ENCODE measurements at regions not wholly inside any gene's neighbourhood (a gene's known extent, or its start where the extent isn't known, plus 50 kb on each side); places are given as distances from the start of the nearest gene placed in this dataset.
"Not testable (repeated sequence)": the region's sequence is repeated elsewhere in the genome, so short reads cannot be mapped to it uniquely, and the experiment has no call there.

DNA sequence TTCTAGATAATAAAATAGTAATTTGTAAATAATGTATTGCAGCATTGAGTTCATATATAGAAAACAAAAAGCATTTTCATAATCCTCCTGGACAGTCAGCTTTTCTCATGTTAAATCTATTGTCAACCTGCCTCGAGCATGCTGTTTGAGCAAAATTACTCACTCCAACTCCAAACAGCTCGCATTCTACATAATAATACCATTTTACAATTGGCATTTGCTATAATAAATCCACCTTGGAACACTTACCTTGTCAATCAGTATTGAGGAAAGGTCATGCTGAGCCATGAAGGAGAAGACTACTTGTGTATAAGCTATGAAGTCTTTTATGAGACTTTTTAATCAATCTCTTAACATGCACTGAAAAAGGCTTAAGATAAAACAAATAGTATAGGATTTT lies 682.6 kb downstream of the CBLN4 start:
- no peak for ATAC-seq
- TF ChIP-seq CSDC2 (CRISPR knock-in tag; IDR thresholded peaks at IDR 0.05) (no peak), GLIS3 (CRISPR knock-in tag; IDR thresholded peaks at IDR 0.05) (no peak), TOX (CRISPR knock-in tag; IDR thresholded peaks at IDR 0.05; ENCODE audit: borderline replicate concordance) (no peak), ZNF70 (CRISPR knock-in tag; IDR thresholded peaks at IDR 0.05) (no peak), ZNF8 (CRISPR knock-in tag; IDR thresholded peaks at IDR 0.05) (no peak)
- TF ChIP-seq, protein P1, sequence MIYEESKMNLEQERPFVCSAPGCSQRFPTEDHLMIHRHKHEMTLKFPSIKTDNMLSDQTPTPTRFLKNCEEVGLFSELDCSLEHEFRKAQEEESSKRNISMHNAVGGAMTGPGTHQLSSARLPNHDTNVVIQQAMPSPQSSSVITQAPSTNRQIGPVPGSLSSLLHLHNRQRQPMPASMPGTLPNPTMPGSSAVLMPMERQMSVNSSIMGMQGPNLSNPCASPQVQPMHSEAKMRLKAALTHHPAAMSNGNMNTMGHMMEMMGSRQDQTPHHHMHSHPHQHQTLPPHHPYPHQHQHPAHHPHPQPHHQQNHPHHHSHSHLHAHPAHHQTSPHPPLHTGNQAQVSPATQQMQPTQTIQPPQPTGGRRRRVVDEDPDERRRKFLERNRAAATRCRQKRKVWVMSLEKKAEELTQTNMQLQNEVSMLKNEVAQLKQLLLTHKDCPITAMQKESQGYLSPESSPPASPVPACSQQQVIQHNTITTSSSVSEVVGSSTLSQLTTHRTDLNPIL (CRISPR knock-in tag; IDR thresholded peaks at IDR 0.05; ENCODE audit: low read depth): no peak
- TF ChIP-seq, protein P2, sequence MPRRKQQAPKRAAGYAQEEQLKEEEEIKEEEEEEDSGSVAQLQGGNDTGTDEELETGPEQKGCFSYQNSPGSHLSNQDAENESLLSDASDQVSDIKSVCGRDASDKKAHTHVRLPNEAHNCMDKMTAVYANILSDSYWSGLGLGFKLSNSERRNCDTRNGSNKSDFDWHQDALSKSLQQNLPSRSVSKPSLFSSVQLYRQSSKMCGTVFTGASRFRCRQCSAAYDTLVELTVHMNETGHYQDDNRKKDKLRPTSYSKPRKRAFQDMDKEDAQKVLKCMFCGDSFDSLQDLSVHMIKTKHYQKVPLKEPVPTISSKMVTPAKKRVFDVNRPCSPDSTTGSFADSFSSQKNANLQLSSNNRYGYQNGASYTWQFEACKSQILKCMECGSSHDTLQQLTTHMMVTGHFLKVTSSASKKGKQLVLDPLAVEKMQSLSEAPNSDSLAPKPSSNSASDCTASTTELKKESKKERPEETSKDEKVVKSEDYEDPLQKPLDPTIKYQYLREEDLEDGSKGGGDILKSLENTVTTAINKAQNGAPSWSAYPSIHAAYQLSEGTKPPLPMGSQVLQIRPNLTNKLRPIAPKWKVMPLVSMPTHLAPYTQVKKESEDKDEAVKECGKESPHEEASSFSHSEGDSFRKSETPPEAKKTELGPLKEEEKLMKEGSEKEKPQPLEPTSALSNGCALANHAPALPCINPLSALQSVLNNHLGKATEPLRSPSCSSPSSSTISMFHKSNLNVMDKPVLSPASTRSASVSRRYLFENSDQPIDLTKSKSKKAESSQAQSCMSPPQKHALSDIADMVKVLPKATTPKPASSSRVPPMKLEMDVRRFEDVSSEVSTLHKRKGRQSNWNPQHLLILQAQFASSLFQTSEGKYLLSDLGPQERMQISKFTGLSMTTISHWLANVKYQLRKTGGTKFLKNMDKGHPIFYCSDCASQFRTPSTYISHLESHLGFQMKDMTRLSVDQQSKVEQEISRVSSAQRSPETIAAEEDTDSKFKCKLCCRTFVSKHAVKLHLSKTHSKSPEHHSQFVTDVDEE (CRISPR knock-in tag; IDR thresholded peaks at IDR 0.05): no peak

DNA sequence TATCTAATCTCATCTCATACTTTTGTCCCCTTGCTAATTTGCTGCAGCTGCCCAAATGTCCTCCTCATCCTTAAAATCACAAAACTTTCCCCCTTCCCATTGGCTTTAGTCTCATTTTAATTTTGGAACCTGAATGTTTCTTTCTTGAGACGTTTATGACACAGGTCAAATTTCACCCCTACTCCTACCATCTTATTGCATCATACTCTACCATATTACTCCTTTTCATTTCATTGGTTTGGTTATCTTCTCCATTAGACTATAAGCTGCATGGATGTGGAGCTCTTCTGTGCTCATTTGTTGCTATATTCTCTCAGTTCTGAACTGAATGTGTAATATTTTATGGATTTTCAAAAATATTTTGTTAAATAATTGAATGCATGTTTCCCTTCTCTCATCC lies 688.6 kb downstream of the CBLN4 start:
- TF ChIP-seq ISL1 (CRISPR knock-in tag; IDR thresholded peaks at IDR 0.05): no peak
- no peak for TF ChIP-seq ZNF565 (CRISPR knock-in tag; conservative IDR thresholded peaks at IDR 0.05; ENCODE audit: low read depth)
- TF ChIP-seq, protein P3, sequence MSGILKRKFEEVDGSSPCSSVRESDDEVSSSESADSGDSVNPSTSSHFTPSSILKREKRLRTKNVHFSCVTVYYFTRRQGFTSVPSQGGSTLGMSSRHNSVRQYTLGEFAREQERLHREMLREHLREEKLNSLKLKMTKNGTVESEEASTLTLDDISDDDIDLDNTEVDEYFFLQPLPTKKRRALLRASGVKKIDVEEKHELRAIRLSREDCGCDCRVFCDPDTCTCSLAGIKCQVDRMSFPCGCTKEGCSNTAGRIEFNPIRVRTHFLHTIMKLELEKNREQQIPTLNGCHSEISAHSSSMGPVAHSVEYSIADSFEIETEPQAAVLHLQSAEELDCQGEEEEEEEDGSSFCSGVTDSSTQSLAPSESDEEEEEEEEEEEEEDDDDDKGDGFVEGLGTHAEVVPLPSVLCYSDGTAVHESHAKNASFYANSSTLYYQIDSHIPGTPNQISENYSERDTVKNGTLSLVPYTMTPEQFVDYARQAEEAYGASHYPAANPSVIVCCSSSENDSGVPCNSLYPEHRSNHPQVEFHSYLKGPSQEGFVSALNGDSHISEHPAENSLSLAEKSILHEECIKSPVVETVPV (CRISPR knock-in tag; IDR thresholded peaks at IDR 0.05): no peak

DNA sequence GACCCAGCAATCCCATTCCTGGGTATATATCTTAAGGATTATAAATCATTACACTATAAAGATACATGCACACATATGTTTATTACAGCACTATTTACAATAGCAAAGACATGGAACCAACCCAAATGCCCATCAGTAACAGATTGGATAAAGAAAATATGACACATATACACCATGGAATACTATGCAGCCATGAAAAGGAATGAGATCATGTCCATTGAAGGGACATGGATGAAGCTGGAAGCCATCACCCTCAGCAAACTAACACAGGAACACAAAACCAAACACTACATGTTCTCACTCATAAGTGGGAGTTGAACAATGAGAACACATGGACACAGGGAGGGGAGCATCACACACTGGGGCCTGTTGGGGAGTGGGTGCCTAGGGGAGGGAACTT lies 694.5 kb downstream of the CBLN4 start:
- not testable (repeated sequence) for ATAC-seq

More for the DNA sequence above, 688.6 kb downstream of the CBLN4 start:
- ATAC-seq: no peak

DNA sequence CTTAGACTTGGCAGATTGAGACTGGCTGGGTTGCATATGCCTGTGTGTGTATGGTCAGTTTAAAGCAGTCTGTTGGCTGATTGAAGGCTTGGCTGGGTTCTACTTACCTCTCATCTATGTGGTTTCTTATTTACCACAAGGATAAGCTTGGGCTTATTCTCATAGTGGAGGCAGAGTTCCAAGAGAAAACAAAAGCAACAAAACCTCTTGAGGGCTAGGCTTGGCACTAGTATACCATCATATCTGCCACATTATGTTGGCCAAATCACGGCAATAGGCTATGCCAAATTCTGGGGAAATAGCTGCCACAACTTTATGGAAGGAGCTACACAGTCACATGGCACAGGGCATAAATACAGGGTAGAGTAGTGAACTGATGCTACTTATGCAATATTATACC lies 714.1 kb downstream of the CBLN4 start:
- TF ChIP-seq ZNF70 (CRISPR knock-in tag; IDR thresholded peaks at IDR 0.05): no peak
- TF ChIP-seq, protein P3 (CRISPR knock-in tag; IDR thresholded peaks at IDR 0.05): no peak
- TF ChIP-seq, protein P4, sequence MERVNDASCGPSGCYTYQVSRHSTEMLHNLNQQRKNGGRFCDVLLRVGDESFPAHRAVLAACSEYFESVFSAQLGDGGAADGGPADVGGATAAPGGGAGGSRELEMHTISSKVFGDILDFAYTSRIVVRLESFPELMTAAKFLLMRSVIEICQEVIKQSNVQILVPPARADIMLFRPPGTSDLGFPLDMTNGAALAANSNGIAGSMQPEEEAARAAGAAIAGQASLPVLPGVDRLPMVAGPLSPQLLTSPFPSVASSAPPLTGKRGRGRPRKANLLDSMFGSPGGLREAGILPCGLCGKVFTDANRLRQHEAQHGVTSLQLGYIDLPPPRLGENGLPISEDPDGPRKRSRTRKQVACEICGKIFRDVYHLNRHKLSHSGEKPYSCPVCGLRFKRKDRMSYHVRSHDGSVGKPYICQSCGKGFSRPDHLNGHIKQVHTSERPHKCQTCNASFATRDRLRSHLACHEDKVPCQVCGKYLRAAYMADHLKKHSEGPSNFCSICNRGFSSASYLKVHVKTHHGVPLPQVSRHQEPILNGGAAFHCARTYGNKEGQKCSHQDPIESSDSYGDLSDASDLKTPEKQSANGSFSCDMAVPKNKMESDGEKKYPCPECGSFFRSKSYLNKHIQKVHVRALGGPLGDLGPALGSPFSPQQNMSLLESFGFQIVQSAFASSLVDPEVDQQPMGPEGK (CRISPR knock-in tag; IDR thresholded peaks at IDR 0.05; ENCODE audit: borderline replicate concordance): no peak
- TF ChIP-seq GLIS3 (CRISPR knock-in tag; IDR thresholded peaks at IDR 0.05): no peak
- TF ChIP-seq PPARA (CRISPR knock-in tag; IDR thresholded peaks at IDR 0.05; ENCODE audit: borderline replicate concordance): no peak
- no peak for TF ChIP-seq CSDC2 (CRISPR knock-in tag; IDR thresholded peaks at IDR 0.05)
- TF ChIP-seq ZNF565 (CRISPR knock-in tag; conservative IDR thresholded peaks at IDR 0.05; ENCODE audit: low read depth): no peak
- TF ChIP-seq SNAI2 (CRISPR knock-in tag; IDR thresholded peaks at IDR 0.05): no peak
- TF ChIP-seq, protein P2 (CRISPR knock-in tag; IDR thresholded peaks at IDR 0.05): no peak
- no peak for TF ChIP-seq BACH2 (CRISPR knock-in tag; IDR thresholded peaks at IDR 0.05; ENCODE audit: borderline replicate concordance)
- TF ChIP-seq ZC3H10 (CRISPR knock-in tag; IDR thresholded peaks at IDR 0.05): no peak
- TF ChIP-seq ISL1 (CRISPR knock-in tag; IDR thresholded peaks at IDR 0.05): no peak
- no peak for TF ChIP-seq ZNF8 (CRISPR knock-in tag; IDR thresholded peaks at IDR 0.05)
- TF ChIP-seq, protein P5, sequence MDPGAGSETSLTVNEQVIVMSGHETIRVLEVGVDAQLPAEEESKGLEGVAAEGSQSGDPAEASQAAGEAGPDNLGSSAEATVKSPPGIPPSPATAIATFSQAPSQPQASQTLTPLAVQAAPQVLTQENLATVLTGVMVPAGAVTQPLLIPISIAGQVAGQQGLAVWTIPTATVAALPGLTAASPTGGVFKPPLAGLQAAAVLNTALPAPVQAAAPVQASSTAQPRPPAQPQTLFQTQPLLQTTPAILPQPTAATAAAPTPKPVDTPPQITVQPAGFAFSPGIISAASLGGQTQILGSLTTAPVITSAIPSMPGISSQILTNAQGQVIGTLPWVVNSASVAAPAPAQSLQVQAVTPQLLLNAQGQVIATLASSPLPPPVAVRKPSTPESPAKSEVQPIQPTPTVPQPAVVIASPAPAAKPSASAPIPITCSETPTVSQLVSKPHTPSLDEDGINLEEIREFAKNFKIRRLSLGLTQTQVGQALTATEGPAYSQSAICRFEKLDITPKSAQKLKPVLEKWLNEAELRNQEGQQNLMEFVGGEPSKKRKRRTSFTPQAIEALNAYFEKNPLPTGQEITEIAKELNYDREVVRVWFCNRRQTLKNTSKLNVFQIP (CRISPR knock-in tag; IDR thresholded peaks at IDR 0.05; ENCODE audit: borderline replicate concordance, low read depth): no peak
- TF ChIP-seq TOX (CRISPR knock-in tag; IDR thresholded peaks at IDR 0.05; ENCODE audit: borderline replicate concordance): no peak
- no peak for TF ChIP-seq RARB (CRISPR knock-in tag; IDR thresholded peaks at IDR 0.05)

More for the DNA sequence above, 714.1 kb downstream of the CBLN4 start:
- ATAC-seq: no peak

All from SK-N-SH treated with all-trans-retinoic acid at 6 μM for 48 hours (cell line).